ENCODE measurements at regions not wholly inside any gene's neighbourhood (a gene's known extent, or its start where the extent isn't known, plus 50 kb on each side); places are given as distances from the start of the nearest gene placed in this dataset.

DNA sequence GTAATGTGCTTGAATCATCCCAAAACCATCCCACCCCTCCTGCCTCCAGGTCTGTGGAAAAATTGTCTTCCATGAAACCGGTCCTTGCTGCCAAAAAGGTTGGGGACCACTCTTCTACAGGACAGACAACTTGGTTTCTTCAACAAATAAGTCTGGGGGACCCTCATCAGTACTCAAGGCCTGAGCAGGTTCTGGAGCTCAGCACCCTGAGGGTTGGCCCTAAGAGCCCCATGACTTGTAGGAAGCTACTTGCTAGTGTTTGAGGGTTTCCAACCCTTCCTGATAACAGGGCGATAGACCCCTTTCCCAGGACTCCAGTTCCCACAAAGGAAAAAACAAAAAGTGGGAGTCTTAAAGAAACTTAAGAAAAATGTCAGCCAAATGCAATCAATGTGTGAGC lies 52.9 kb upstream of the SLCO2A1 start:
- H3K27me3 Mint-ChIP-seq (ENCODE audit: insufficient read depth, unreplicated experiment) = no peaks in the 10 kb centered on the region
- no peak overlapping the region for H3K4me3 Mint-ChIP-seq (ENCODE audit: unreplicated experiment)
- peaks cover 5% of the 10 kb centered on the region for H3K9me3 Mint-ChIP-seq (ENCODE audit: unreplicated experiment)
- POLR2A ChIA-PET = interaction anchor here (0.6 to 1.4 kb wide), 2 partner anchors 18 to 234 kb away, joined by 3 to 4 read pairs; no protein-coding TSS in a partner anchor
- DNase-seq (ENCODE audit: unreplicated experiment) = no peak
- no peaks in the 10 kb centered on the region for H3K36me3 Mint-ChIP-seq (ENCODE audit: insufficient read depth, unreplicated experiment)
- no peaks in the 10 kb centered on the region for H3K4me1 Mint-ChIP-seq (ENCODE audit: insufficient read depth, unreplicated experiment)
- TF ChIP-seq, protein P1, sequence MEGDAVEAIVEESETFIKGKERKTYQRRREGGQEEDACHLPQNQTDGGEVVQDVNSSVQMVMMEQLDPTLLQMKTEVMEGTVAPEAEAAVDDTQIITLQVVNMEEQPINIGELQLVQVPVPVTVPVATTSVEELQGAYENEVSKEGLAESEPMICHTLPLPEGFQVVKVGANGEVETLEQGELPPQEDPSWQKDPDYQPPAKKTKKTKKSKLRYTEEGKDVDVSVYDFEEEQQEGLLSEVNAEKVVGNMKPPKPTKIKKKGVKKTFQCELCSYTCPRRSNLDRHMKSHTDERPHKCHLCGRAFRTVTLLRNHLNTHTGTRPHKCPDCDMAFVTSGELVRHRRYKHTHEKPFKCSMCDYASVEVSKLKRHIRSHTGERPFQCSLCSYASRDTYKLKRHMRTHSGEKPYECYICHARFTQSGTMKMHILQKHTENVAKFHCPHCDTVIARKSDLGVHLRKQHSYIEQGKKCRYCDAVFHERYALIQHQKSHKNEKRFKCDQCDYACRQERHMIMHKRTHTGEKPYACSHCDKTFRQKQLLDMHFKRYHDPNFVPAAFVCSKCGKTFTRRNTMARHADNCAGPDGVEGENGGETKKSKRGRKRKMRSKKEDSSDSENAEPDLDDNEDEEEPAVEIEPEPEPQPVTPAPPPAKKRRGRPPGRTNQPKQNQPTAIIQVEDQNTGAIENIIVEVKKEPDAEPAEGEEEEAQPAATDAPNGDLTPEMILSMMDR (IDR thresholded peaks at IDR 0.05; ENCODE audit: unreplicated experiment) = no peak
- CTCF ChIA-PET = interaction anchor here (1.1 kb wide), 1 partner anchor 152 kb away, joined by 4 read pairs; no protein-coding TSS in a partner anchor
- no TSS peak for BruUV-seq (replicated peaks)
- intact Hi-C loops (cut with micrococcal nuclease) = no loop called here
- H3K27ac Mint-ChIP-seq (ENCODE audit: low read depth, unreplicated experiment) = no peak overlapping the region

DNA sequence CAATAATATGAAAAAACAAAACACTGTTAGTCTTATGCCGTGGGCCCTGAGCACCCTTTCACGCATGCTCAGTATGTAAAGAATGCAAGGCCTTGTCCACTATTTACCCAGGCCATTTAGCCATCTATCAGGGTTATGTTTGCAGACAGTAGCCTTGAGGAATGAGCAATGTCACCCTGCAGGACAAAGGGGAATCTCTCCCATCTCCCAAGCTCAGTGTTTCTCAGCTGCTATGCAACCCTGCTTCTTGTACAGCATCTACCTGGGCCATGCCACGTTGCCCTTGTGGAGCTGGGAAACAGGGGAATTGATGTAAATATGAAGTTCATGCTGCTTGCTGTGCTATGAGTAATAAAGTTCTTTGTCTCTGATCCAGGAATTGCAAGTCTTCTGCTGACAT lies 51.5 kb upstream of the SLCO2A1 start:
- Mint-ChIP-seq H3K4me3 (ENCODE audit: unreplicated experiment) (no peak overlapping the region), H3K4me1 (ENCODE audit: insufficient read depth, unreplicated experiment) (no peaks in the 10 kb centered on the region), H3K27ac (ENCODE audit: low read depth, unreplicated experiment) (no peak overlapping the region), H3K9me3 (ENCODE audit: unreplicated experiment) (peaks cover 5% of the 10 kb centered on the region), H3K36me3 (ENCODE audit: insufficient read depth, unreplicated experiment) (no peaks in the 10 kb centered on the region), H3K27me3 (ENCODE audit: insufficient read depth, unreplicated experiment) (no peaks in the 10 kb centered on the region)
- POLR2A ChIA-PET = interaction anchor here (0.6 kb wide), 1 partner anchor 24 kb away, joined by 3 read pairs; no protein-coding TSS in a partner anchor
- intact Hi-C loops (cut with micrococcal nuclease) = no loop called here
- TF ChIP-seq, protein P1 (IDR thresholded peaks at IDR 0.05; ENCODE audit: unreplicated experiment) = no peak
- CTCF ChIA-PET = interaction anchor here (0.9 to 1.0 kb wide), 2 partner anchors 21 to 150 kb away, joined by 3 to 4 read pairs; no protein-coding TSS in a partner anchor
- no TSS peak for BruUV-seq (replicated peaks)
- DNase-seq (ENCODE audit: unreplicated experiment) = no peak

DNA sequence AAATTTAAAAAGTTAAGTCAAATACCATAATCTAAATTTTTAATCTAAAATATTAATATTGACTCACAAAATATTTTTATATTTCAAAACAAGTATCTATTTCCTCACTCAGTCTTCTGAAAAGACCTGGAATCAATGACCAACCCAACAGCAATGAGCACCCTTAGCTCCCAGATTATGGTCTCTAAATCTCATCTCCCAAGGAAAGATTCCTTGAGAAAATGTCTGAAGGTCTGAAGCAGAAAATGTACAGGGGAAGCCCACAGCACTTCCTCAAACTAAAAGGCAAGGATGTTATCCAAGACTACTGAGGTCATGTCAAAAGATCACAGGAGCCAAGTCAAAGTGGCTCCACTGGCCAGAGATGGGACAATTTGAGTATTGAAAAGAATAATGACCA lies 51.0 kb upstream of the SLCO2A1 start:
- DNase-seq (ENCODE audit: unreplicated experiment) = no peak
- Mint-ChIP-seq H3K9me3 (ENCODE audit: unreplicated experiment) (peaks cover 5% of the 10 kb centered on the region), H3K27ac (ENCODE audit: low read depth, unreplicated experiment) (no peak overlapping the region), H3K4me3 (ENCODE audit: unreplicated experiment) (no peak overlapping the region), H3K4me1 (ENCODE audit: insufficient read depth, unreplicated experiment) (no peaks in the 10 kb centered on the region), H3K36me3 (ENCODE audit: insufficient read depth, unreplicated experiment) (no peaks in the 10 kb centered on the region), H3K27me3 (ENCODE audit: insufficient read depth, unreplicated experiment) (no peaks in the 10 kb centered on the region)
- TF ChIP-seq, protein P1 (IDR thresholded peaks at IDR 0.05; ENCODE audit: unreplicated experiment) = no peak
- no TSS peak for BruUV-seq (replicated peaks)
- ChIA-PET CTCF (no interaction called here), POLR2A (no interaction called here)
- intact Hi-C loops (cut with micrococcal nuclease) = no loop called here

DNA sequence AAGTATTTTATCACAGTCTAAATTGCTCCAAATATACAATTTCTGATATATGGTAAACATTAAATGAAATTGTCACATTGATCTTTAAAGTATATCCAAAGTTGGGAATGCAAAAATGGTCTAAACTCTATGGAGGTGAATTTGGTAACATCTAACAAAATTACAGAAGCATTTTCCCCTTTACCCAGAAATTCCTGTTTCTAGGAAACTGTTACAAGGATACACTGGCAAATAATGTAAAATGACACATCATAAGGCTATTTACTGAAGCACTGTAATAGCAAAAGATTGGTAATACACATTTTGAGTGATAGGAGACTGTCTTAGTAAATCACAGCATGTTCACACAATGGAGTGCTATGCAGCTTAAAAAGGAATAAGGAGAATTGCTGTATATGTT lies 50.0 kb upstream of the SLCO2A1 start:
- TF ChIP-seq, protein P1 (IDR thresholded peaks at IDR 0.05; ENCODE audit: unreplicated experiment) = no peak
- no TSS peak for BruUV-seq (replicated peaks)
- H3K4me1 Mint-ChIP-seq (ENCODE audit: insufficient read depth, unreplicated experiment) = no peaks in the 10 kb centered on the region
- no peak overlapping the region for H3K27ac Mint-ChIP-seq (ENCODE audit: low read depth, unreplicated experiment)
- H3K4me3 Mint-ChIP-seq (ENCODE audit: unreplicated experiment) = no peak overlapping the region
- H3K36me3 Mint-ChIP-seq (ENCODE audit: insufficient read depth, unreplicated experiment) = no peaks in the 10 kb centered on the region
- ChIA-PET POLR2A (no interaction called here), CTCF (interaction anchor here (1.2 kb wide), 1 partner anchor 261 kb away, joined by 4 read pairs; no protein-coding TSS in a partner anchor)
- H3K27me3 Mint-ChIP-seq (ENCODE audit: insufficient read depth, unreplicated experiment) = no peaks in the 10 kb centered on the region
- peaks cover 5% of the 10 kb centered on the region for H3K9me3 Mint-ChIP-seq (ENCODE audit: unreplicated experiment)
- intact Hi-C loops (cut with micrococcal nuclease) = no loop called here
- DNase-seq (ENCODE audit: unreplicated experiment) = no peak

All from MCF 10A (cell line).